HG03280 (cell line): ENCODE measurements at regions not wholly inside any gene's neighbourhood (a gene's known extent, or its start where the extent isn't known, plus 50 kb on each side); places are given as distances from the start of the nearest gene placed in this dataset.

Source experiments
- ATAC-seq: cut with Tn5 transposase; IDR thresholded peaks from one replicate; pipeline ENCODE4 v1.9.1; 2021; ENCODE audit warnings: mild to moderate bottlenecking, moderate library complexity; ENCODE audit not compliant: unreplicated experiment

DNA sequence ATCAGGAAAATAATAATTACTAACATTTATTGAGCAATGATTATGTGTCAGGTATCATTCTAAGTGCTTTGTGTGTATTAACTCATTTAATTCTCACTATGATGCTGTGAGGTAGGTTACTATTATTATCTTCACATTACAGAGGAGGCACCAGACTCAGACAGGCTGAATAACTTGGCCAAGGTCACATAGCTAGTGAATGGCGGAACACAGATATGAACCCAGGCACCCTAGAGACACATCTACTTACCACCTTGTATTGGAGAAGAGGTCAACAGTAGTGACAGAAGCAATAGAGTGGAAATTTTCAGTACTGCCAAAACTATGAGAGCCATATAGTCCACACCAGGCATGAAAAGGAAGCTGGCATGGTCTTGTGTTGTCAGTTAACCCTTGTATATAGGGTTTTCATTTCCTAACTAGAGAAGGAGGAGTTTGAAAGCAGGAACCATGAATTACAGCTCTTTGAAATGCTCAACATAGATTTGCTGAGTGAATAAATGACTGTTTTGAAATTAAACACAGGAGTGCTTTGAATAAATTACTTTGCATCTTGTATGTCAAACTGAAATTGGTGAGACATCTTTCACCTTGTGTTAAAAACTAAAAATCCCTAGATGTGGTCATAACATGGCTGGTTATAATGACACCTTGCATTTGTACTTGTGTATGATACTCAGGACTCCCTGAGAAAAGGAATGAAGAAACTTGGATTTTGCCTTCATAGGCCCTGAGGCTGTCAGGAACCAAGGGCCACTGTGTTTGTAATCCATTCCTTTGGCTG lies 71.8 kb downstream of the RTL9 start:
- ATAC-seq = peak; percentile 51

- no peak for ATAC-seq
Observed at GRCh38 chrX:110432091-110432905, 73.7 kb downstream of the RTL9 start.

DNA sequence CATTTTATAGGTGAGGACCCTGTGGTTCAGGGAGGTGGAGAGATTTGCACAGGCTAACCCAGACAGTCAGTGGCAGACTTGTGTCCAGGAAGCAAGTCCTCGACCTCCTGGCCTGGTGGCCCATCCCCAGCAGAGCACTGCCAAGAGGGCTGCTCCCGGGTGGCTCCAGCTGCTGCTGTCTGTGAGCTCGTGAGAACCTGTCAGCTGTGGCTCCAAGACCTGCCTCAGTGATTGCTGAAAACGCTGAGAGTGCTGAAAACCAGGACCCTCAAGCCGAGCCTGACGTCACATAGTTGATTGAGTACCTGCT lies 74.2 kb downstream of the RTL9 start:
- no peak for ATAC-seq

- no peak for ATAC-seq
Observed at GRCh38 chrX:110435196-110435595, 76.5 kb downstream of the RTL9 start.

- ATAC-seq = no peak
Observed at GRCh38 chrX:110436523-110436922, 77.9 kb downstream of the RTL9 start.

DNA sequence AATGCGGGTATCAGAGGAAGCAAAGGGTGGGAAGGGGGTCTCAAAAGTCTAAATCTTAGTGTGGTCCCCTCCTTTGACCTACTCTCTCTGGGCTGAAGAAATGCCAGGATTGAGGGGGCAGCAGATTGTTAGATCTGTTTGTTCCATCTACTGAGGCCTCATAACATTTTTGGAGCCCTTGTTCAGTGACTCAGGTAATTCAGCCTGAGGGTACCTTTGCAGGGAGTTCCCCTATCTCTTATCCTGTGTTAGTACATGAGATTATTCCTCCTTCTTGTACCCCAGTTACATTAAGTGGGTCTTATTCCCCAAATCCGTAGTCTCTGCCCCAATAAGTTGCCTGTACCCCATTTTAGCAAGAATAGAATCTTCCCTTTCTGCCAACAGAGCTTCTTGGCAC lies 79.0 kb downstream of the RTL9 start:
- no peak for ATAC-seq

DNA sequence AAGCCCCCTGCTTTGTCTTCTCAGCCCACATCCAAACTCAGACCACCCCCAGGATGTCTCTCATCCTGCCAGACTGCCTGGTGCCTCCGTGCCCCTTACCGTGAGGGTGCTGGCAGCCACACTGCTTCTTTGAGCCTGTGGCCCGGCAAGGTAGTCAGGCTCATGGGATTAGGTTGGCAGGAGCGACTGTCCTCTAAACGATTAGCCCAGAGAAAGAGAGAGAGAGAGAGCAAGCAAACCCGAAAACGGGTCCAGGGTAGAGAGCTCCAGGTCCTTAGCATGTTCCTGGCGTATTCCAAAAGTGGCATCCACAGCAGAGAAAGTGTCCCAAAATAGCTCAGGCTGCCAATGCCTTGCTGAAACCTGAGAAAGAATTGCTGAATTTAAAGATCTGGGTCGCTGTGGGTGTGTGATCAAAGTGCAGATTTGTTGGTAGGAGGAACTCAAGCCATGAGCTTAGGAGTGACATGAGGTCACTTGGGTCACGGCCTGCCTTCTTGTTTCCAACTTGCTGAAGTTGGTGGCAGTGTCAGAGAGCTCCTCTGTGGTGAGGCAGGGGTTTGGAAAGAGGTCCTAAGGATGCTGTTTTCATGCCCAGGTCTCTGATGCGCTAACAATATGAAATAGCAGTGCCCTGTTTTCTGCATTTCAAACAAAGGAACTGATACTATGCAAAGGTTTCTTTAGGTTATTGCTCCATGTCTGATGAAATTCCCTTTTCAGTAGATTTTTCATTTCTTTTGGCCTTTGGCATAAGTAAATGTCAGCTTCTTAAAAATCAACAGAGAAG lies 81.6 kb downstream of the RTL9 start:
- ATAC-seq = no peak

DNA sequence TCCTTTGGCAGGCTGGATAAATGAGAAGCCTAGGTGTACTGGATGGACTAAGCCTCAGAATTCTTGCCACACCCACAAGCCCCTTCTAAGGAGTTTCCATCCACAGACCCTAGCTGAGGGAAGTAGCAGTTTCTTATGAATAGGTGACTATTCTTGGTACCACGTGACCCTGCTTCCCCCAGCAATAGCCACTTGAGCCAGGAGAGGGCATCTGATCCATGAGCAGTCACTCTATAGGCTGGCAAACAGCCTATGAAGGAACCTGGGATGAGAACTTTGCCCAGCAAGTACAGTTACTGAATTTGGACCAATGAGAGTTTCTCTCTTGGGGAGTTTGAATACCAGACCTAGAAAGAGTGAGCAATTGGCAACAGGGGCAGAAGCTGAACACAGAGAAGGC lies 84.0 kb downstream of the RTL9 start:
- ATAC-seq = peak; percentile 86

DNA sequence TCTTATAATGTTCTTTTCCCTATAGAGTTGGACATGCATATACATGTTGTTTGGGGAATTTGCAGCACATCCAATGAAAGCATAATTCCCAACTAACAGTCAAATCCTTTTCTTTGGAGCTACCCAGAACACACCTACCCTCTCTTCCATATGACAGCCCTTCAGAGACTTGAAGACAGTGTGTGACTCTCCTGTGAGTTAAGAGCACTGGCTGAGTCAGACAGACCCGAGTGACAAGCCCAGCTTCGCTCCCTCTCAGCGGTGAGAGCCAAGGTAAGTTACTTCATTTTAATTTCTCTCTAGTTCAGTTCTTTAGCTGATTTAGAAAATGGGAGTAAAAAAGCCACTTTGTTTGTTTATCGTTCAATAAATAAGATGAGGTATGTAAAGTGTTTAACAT lies 86.3 kb downstream of the RTL9 start:
- ATAC-seq = no peak

DNA sequence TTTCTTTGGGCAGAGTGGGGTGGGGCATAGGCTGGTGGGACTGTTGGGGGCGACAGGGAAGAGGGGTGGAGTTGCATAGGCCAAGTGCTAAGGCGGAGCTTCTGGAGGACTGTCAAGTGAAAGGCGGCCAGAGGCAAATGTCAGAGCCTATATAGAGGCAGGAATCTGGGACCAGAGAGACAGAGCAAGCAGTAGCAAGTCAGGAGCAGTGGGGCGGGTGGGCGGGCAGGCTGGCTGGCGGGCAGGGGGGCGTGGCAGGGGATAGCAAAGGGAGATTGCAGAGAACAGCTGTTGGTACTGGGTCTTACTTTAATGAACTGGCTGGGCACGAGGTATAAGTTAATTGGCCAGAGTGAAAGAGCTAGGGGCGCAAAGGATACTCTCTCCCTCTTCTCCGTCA lies 89.8 kb downstream of the RTL9 start:
- ATAC-seq = no peak

- no peak for ATAC-seq
Observed at GRCh38 chrX:110449312-110449711, 90.7 kb downstream of the RTL9 start.

- ATAC-seq = peak; percentile 91
Observed at GRCh38 chrX:110450050-110450449, 91.4 kb downstream of the RTL9 start.

DNA sequence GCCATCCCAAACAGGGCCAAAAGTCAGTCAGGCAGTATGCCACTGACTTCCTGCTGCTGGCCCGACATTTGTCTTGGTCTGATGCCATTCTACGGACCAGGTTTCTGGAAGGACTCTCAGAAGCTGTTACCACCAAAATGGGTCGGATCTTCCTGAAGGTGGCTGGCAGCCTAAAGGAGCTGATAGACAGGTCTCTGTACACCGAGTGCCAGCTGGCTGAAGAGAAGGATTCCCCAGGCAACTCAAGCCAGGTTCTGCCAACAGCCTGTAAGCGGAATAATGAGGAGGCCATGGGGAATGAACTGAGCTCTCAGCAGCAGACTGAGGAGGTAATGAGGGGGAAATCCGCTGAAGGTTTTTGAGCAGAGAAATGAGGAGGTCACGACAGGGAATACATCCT lies 95.7 kb downstream of the RTL9 start:
- no peak for ATAC-seq

DNA sequence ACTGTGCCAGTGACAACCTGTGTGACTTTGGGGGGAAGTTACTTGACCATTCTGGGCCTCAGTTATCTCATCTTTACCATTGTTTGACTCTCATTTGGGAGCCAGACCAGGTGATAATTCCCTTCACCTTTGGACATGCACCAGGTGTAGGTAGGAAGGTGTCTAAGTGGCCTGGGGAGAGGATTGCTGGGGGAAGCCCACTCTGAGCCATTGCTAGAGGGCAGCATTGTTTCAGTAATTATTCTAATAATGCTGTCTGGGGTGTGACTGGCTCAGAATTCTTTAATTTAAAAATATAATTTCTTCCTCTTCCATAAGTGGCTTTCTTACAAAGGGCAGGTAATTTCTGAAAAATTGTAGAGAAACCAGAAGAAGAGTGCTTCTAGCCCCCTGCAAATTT lies 104.3 kb downstream of the RTL9 start:
- no peak for ATAC-seq

DNA sequence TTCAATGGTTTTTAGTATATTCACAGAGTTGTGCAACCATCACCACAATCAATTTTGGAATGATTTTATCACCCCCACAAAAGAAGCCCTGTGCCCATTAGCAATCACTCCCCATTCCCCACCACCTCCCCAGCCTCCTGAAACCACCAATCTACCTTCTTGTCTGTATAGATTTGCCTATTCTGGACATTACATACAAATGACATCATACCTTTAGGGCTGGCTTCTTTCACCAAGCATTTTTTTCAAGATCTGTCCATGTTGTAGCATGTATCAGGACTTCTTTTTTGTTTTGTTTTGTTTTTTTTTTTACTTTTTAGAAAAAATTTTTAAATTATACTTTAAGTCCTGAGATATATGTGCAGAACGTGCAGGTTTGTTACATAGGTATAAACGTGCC lies 108.1 kb downstream of the RTL9 start:
- ATAC-seq = no peak

GRCh38 chrX:110472265-110472664 lies 113.6 kb downstream of the RTL9 start:
- no peak for ATAC-seq

DNA sequence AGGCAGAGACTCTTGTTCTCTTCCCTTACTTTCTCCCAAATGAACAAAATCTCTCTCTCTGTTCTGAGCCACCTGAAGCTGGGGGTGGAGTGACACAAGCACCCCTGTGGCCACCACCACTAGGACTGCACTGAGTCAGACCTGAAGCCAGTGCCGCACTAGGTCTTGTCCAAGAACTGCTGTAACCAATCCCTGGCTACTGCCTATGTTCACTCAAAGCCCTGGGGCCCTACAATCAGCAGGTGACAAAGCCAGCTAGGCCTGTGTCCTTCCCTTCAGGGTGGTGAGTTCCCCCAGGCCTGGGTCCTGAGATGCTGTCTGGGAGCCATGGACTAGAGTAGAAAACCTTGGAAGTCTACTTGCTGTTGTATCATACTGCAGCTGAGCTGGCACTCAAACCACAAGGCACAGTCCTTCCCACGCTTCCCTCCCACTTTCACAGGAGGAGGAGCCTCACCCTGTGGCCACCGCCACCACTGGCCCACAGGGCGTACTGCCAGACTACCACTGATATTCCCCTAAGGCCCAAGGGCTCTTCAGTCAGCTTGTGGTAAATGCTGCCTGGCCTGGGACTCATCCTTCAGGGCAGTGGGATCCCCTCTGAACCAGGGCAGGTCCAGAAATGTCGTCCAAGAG lies 119.1 kb downstream of the RTL9 start:
- ATAC-seq = no peak

GRCh38 chrX:110491846-110492620 lies 133.4 kb downstream of the RTL9 start:
- no peak for ATAC-seq

GRCh38 chrX:110504947-110505346 lies 146.3 kb downstream of the RTL9 start:
- ATAC-seq = no peak

- ATAC-seq = no peak
Observed at GRCh38 chrX:110509755-110510532, 151.3 kb downstream of the RTL9 start.
